ENCODE measurements at regions not wholly inside any gene's neighbourhood (a gene's known extent, or its start where the extent isn't known, plus 50 kb on each side); places are given as distances from the start of the nearest gene placed in this dataset.

DNA sequence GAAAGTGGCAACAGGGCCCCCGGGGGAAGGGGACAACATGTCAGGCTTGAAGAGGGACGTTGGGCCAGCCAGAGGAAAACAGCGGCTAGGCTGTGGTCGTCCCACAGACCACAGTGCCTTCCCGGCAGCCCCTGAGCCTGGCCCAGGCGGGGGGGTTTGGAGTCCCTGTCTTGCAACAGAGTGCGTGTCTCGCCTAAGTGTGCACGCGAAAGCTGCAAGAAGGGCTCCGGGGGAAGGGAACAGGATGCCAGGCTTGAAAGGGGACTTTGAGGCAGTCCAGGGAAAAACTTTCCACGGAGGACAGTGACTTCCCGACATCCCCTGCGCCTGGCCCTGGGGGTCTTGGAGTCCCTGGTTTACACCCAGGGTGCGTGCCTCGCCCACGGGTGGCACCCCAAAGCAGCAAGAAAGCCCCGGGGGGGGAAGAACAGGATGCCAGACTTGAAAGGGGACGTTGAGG is 157.5 kb upstream of the ALG10B start:
- DNase-seq (ENCODE audit: low spot score in 2 of 2): no peak
- no peak overlapping the region for H3K27ac ChIP-seq
- H3K9me3 ChIP-seq: no peaks in the 10 kb centered on the region
- TF ChIP-seq CTCF (IDR thresholded peaks at IDR 0.05): no peak
- H3K36me3 ChIP-seq: no peaks in the 10 kb centered on the region
- H3K4me1 ChIP-seq: no peaks in the 10 kb centered on the region
- no peaks in the 10 kb centered on the region for H3K27me3 ChIP-seq
- intact Hi-C loops (cut with DNase I): no loop called here
- no peak overlapping the region for H3K4me3 ChIP-seq

- Histone ChIP-seq H3K36me3 (no peaks in the 10 kb centered on the region), H3K4me1 (no peaks in the 10 kb centered on the region), H3K27ac (no peak overlapping the region), H3K27me3 (no peaks in the 10 kb centered on the region), H3K9me3 (no peaks in the 10 kb centered on the region), H3K4me3 (no peak overlapping the region)
- DNase-seq (ENCODE audit: low spot score in 2 of 2): no peak
- intact Hi-C loops (cut with DNase I): no loop called here
- TF ChIP-seq CTCF (IDR thresholded peaks at IDR 0.05): no peak
Observed at GRCh38 chr12:38159591-38160317, 156.8 kb upstream of the ALG10B start.

GRCh38 chr12:38160318-38161122 is 156.1 kb upstream of the ALG10B start:
- DNase-seq (ENCODE audit: low spot score in 2 of 2): no peak
- Histone ChIP-seq H3K27ac (no peak overlapping the region), H3K4me3 (no peak overlapping the region), H3K9me3 (no peaks in the 10 kb centered on the region), H3K4me1 (no peaks in the 10 kb centered on the region), H3K36me3 (no peaks in the 10 kb centered on the region), H3K27me3 (no peaks in the 10 kb centered on the region)
- TF ChIP-seq CTCF (IDR thresholded peaks at IDR 0.05): no peak
- intact Hi-C loops (cut with DNase I): no loop called here

- no peak overlapping the region for H3K4me3 ChIP-seq
- no peaks in the 10 kb centered on the region for H3K27me3 ChIP-seq
- intact Hi-C loops (cut with DNase I): no loop called here
- H3K9me3 ChIP-seq: no peaks in the 10 kb centered on the region
- no peak for TF ChIP-seq CTCF (IDR thresholded peaks at IDR 0.05)
- no peak overlapping the region for H3K27ac ChIP-seq
- DNase-seq (ENCODE audit: low spot score in 2 of 2): no peak
- H3K4me1 ChIP-seq: no peaks in the 10 kb centered on the region
- H3K36me3 ChIP-seq: no peaks in the 10 kb centered on the region
Observed at GRCh38 chr12:38161123-38162000, 155.2 kb upstream of the ALG10B start.

- intact Hi-C loops (cut with DNase I): no loop called here
- no peaks in the 10 kb centered on the region for H3K27me3 ChIP-seq
- H3K4me3 ChIP-seq: no peak overlapping the region
- no peak overlapping the region for H3K27ac ChIP-seq
- no peak for TF ChIP-seq CTCF (IDR thresholded peaks at IDR 0.05)
- DNase-seq (ENCODE audit: low spot score in 2 of 2): no peak
- H3K9me3 ChIP-seq: no peaks in the 10 kb centered on the region
- H3K4me1 ChIP-seq: no peaks in the 10 kb centered on the region
- H3K36me3 ChIP-seq: no peaks in the 10 kb centered on the region
Observed at GRCh38 chr12:38162013-38162412, 154.6 kb upstream of the ALG10B start.
